Activated CD4-positive, alpha-beta memory T cell treated with anti-CD3 and anti-CD28 coated beads for 36 hours (primary cell): ENCODE measurements at regions not wholly inside any gene's neighbourhood (a gene's known extent, or its start where the extent isn't known, plus 50 kb on each side); places are given as distances from the start of the nearest gene placed in this dataset.

Experiments
- CTCF ChIA-PET: fragments of 350-600 bp; sonication (Branson Sonifier 250); formaldehyde crosslinking; loops from one replicate; lab custom pipeline; 2021; ENCODE audit warnings: antibody characterized with exemption, inconsistent platforms; lab: Charles Lee
- POLR2A ChIA-PET: fragments of 350-600 bp; sonication (Branson Sonifier 250); formaldehyde crosslinking; loops from one replicate; lab custom pipeline; 2021; ENCODE audit warnings: antibody characterized with exemption; lab: Charles Lee
- DNase-seq: peaks from one replicate; pipeline ENCODE4 v3.0.0-alpha.2; 2020
- H3K27ac Mint-ChIP-seq: one replicate; pipeline ENCODE4 v1.8.0; 2021; ENCODE audit warnings: mixed read lengths
- H3K27me3 Mint-ChIP-seq: one replicate; pipeline ENCODE4 v1.8.0; 2021; ENCODE audit warnings: mixed read lengths
- H3K36me3 Mint-ChIP-seq: one replicate; pipeline ENCODE4 v1.8.0; 2021; ENCODE audit warnings: mixed read lengths
- H3K4me1 Mint-ChIP-seq: one replicate; pipeline ENCODE4 v1.8.0; 2021; ENCODE audit warnings: low read depth, mixed read lengths
- H3K4me3 Mint-ChIP-seq: one replicate; pipeline ENCODE4 v1.8.0; 2021; ENCODE audit warnings: mild to moderate bottlenecking, mixed read lengths
- H3K9me3 Mint-ChIP-seq: one replicate; pipeline ENCODE4 v1.8.0; 2021; ENCODE audit warnings: mixed read lengths
- intact Hi-C: fragments of 100-400 bp; cut with micrococcal nuclease; formaldehyde crosslinking; loops from one replicate; pipeline ENCODE4 v1.15.1; 2023

GRCh38 chr5:103367702-103368101 is 109.1 kb downstream of the MACIR start:
- CTCF ChIA-PET: no interaction called here
- Mint-ChIP-seq H3K36me3 (no peaks in the 10 kb centered on the region), H3K9me3 (peaks cover 8% of the 10 kb centered on the region), H3K4me1 (no peaks in the 10 kb centered on the region), H3K4me3 (no peak overlapping the region), H3K27me3 (peaks cover 5% of the 10 kb centered on the region), H3K27ac (no peak overlapping the region)
- no peak for DNase-seq
- POLR2A ChIA-PET: no interaction called here
- intact Hi-C loops: no loop called here

DNA sequence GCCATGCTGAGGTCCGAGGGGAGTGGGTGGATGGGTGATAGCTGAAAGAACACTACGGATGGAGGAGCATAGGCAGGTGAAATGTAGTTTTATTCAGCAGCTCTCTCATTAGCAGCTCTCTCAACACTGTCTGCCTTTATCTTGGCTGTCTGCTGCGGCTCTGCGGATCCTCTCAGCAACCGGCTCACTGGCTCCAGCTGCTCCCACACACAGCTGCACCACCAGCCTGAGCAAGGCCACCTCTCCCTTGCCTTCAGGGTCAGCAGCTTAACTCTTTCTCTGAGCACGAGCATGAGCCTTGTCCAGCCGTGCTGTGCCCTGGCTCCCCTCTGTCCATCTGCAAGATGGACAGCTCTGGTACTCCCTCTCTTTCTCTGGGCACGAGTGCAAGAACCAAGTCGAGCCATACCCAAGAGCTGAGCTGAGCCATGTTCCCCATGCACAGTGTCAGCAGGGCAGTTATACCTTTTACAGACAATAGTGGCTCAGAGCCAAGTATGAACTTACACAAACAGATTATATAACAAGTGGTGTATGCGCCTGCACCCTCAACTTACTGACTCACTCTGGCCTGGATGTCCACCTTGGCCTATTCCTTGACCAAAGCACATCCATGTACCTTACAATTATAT is 108.5 kb downstream of the MACIR start:
- no peak overlapping the region for H3K4me3 Mint-ChIP-seq
- ChIA-PET CTCF (no interaction called here), POLR2A (no interaction called here)
- no peaks in the 10 kb centered on the region for H3K4me1 Mint-ChIP-seq
- peaks cover 8% of the 10 kb centered on the region for H3K9me3 Mint-ChIP-seq
- no peak for DNase-seq
- H3K36me3 Mint-ChIP-seq: no peaks in the 10 kb centered on the region
- intact Hi-C loops: no loop called here
- H3K27ac Mint-ChIP-seq: no peak overlapping the region
- peaks cover 5% of the 10 kb centered on the region for H3K27me3 Mint-ChIP-seq

- Mint-ChIP-seq H3K4me1 (no peaks in the 10 kb centered on the region), H3K36me3 (no peaks in the 10 kb centered on the region), H3K9me3 (peaks cover 7% of the 10 kb centered on the region), H3K27ac (no peak overlapping the region), H3K4me3 (no peak overlapping the region), H3K27me3 (no peaks in the 10 kb centered on the region)
- ChIA-PET POLR2A (no interaction called here), CTCF (no interaction called here)
- DNase-seq: no peak
- intact Hi-C loops: no loop called here
Observed at GRCh38 chr5:103364074-103364473, 105.5 kb downstream of the MACIR start.

- H3K4me3 Mint-ChIP-seq: no peak overlapping the region
- H3K4me1 Mint-ChIP-seq: no peaks in the 10 kb centered on the region
- H3K36me3 Mint-ChIP-seq: no peaks in the 10 kb centered on the region
- peaks cover 1% of the 10 kb centered on the region for H3K27me3 Mint-ChIP-seq
- H3K9me3 Mint-ChIP-seq: no peaks in the 10 kb centered on the region
- CTCF ChIA-PET: no interaction called here
- intact Hi-C loops: no loop called here
- DNase-seq: no peak
- no peak overlapping the region for H3K27ac Mint-ChIP-seq
- POLR2A ChIA-PET: no interaction called here
Observed at GRCh38 chr5:103362211-103362610, 103.6 kb downstream of the MACIR start.

GRCh38 chr5:103360475-103360874 is 101.9 kb downstream of the MACIR start:
- H3K36me3 Mint-ChIP-seq: no peaks in the 10 kb centered on the region
- H3K27me3 Mint-ChIP-seq: peaks cover 1% of the 10 kb centered on the region
- no peak overlapping the region for H3K27ac Mint-ChIP-seq
- H3K4me1 Mint-ChIP-seq: peaks cover 7% of the 10 kb centered on the region
- no peak overlapping the region for H3K4me3 Mint-ChIP-seq
- no peak for DNase-seq
- H3K9me3 Mint-ChIP-seq: no peaks in the 10 kb centered on the region
- intact Hi-C loops: no loop called here
- ChIA-PET POLR2A (no interaction called here), CTCF (no interaction called here)

- Mint-ChIP-seq H3K9me3 (no peaks in the 10 kb centered on the region), H3K4me1 (peaks cover 7% of the 10 kb centered on the region), H3K27me3 (peaks cover 2% of the 10 kb centered on the region), H3K27ac (no peak overlapping the region), H3K36me3 (no peaks in the 10 kb centered on the region), H3K4me3 (no peak overlapping the region)
- POLR2A ChIA-PET: no interaction called here
- intact Hi-C loops: no loop called here
- DNase-seq: no peak
- CTCF ChIA-PET: interaction anchor here (1.1 kb wide), 1 partner anchor 117 kb away, joined by 4 read pairs; no protein-coding TSS in a partner anchor
Observed at GRCh38 chr5:103358305-103358995, 99.9 kb downstream of the MACIR start.

DNA sequence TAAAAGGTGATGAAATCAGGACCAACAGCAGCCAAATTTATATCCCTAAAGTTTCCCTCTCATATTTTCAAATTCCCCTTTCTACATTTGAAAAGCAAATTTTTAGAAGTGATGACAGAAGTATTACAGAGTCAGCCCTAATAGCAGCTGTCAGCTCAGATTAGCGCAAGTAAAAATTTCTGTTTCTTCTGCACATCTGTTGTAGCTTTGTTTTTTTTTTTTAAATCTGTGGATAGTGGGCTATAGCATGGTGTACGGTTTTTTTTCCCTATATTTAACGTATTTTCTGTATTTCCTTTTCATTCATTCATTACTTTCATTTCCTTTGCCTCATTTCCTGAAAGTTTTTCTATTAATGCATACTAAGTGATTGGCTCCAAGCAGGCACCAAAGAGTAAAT is 99.1 kb downstream of the MACIR start:
- CTCF ChIA-PET: no interaction called here
- peaks cover 7% of the 10 kb centered on the region for H3K4me1 Mint-ChIP-seq
- DNase-seq: no peak
- peaks cover 3% of the 10 kb centered on the region for H3K27me3 Mint-ChIP-seq
- H3K9me3 Mint-ChIP-seq: no peaks in the 10 kb centered on the region
- H3K36me3 Mint-ChIP-seq: no peaks in the 10 kb centered on the region
- intact Hi-C loops: loop anchor here (2.0 kb wide), 1 partner anchor 17 kb away; no protein-coding TSS in a partner anchor
- H3K4me3 Mint-ChIP-seq: no peak overlapping the region
- POLR2A ChIA-PET: no interaction called here
- H3K27ac Mint-ChIP-seq: no peak overlapping the region

DNA sequence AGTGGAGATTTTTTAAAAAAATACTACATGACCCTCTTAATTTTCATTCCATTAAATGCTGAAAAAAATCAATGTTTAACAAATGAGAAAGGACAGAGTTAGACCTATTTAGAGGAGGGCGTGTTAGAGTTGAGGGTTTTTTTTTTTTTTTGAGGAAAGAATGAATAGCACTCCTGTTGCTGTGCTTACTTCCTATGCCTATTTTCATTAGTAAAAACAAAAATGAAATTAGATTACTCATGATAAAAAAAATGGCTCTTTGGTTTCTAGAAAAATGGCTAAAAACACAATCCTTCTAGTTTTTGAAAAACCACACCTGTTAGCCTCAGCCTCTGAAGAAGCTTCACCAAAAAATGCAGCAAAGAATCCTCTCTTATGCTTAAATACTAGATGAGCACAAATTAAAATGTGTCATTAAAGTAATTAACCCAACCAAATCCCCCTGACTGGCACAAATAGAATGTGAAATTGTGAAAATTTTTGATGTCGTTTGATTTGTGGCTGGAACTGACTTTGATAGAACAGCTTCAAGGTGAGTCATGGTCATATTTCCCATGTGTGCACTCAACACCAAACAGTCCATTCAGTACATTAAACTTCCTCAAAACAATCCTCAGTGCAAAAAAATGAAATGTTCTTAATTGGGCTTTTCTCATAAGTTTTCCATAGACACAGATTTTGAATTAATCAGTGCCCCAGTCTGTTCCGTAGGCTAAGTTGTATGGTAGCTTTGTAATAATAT is 98.0 kb downstream of the MACIR start:
- H3K9me3 Mint-ChIP-seq: no peaks in the 10 kb centered on the region
- ChIA-PET CTCF (no interaction called here), POLR2A (no interaction called here)
- H3K4me1 Mint-ChIP-seq: peaks cover 7% of the 10 kb centered on the region
- DNase-seq: no peak
- H3K36me3 Mint-ChIP-seq: no peaks in the 10 kb centered on the region
- no peak overlapping the region for H3K4me3 Mint-ChIP-seq
- peaks cover 6% of the 10 kb centered on the region for H3K27me3 Mint-ChIP-seq
- no peak overlapping the region for H3K27ac Mint-ChIP-seq
- intact Hi-C loops: loop anchor here (2.0 kb wide), 1 partner anchor 16 kb away; no protein-coding TSS in a partner anchor

GRCh38 chr5:103355579-103355978 is 97.0 kb downstream of the MACIR start:
- DNase-seq: no peak
- H3K36me3 Mint-ChIP-seq: no peaks in the 10 kb centered on the region
- peaks cover 7% of the 10 kb centered on the region for H3K4me1 Mint-ChIP-seq
- no peak overlapping the region for H3K27ac Mint-ChIP-seq
- peaks cover 8% of the 10 kb centered on the region for H3K27me3 Mint-ChIP-seq
- ChIA-PET POLR2A (no interaction called here), CTCF (no interaction called here)
- H3K4me3 Mint-ChIP-seq: no peak overlapping the region
- intact Hi-C loops: no loop called here
- no peaks in the 10 kb centered on the region for H3K9me3 Mint-ChIP-seq

GRCh38 chr5:103354446-103354845 is 95.9 kb downstream of the MACIR start:
- Mint-ChIP-seq H3K27ac (no peak overlapping the region), H3K27me3 (peaks cover 10% of the 10 kb centered on the region), H3K36me3 (no peaks in the 10 kb centered on the region), H3K4me1 (peaks cover 7% of the 10 kb centered on the region), H3K4me3 (no peak overlapping the region), H3K9me3 (no peaks in the 10 kb centered on the region)
- CTCF ChIA-PET: no interaction called here
- POLR2A ChIA-PET: no interaction called here
- intact Hi-C loops: no loop called here
- no peak for DNase-seq

DNA sequence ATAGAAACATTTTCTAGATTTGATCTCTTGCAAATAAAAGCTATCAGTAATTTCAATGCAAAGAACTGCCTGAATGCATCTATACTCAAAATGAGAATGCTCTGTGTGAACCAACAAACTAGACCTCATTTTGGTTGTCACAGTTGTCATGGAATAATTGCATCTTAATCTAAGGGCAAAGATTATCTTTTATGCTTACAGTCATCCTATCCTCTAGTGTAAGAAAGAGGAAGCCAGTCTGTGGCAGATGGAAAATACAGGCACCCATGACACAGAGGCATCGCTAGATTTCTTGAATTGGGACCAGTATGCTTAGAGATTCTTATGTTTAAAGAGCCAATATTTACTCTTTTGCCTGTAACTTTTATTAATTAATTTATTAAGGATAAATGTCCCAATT is 95.0 kb downstream of the MACIR start:
- DNase-seq: no peak
- peaks cover 13% of the 10 kb centered on the region for H3K27me3 Mint-ChIP-seq
- ChIA-PET CTCF (no interaction called here), POLR2A (no interaction called here)
- no peak overlapping the region for H3K27ac Mint-ChIP-seq
- H3K4me3 Mint-ChIP-seq: no peak overlapping the region
- no peaks in the 10 kb centered on the region for H3K36me3 Mint-ChIP-seq
- intact Hi-C loops: no loop called here
- H3K4me1 Mint-ChIP-seq: peaks cover 7% of the 10 kb centered on the region
- H3K9me3 Mint-ChIP-seq: no peaks in the 10 kb centered on the region

GRCh38 chr5:103347716-103348423 is 89.3 kb downstream of the MACIR start:
- Mint-ChIP-seq H3K36me3 (no peaks in the 10 kb centered on the region), H3K4me3 (no peak overlapping the region), H3K9me3 (no peaks in the 10 kb centered on the region), H3K4me1 (no peaks in the 10 kb centered on the region), H3K27ac (no peak overlapping the region), H3K27me3 (peaks cover 11% of the 10 kb centered on the region)
- CTCF ChIA-PET: no interaction called here
- intact Hi-C loops: no loop called here
- DNase-seq: no peak
- POLR2A ChIA-PET: no interaction called here
